ENCODE measurements at regions not wholly inside any gene's neighbourhood (a gene's known extent, or its start where the extent isn't known, plus 50 kb on each side); places are given as distances from the start of the nearest gene placed in this dataset.
A peak's percentile ranks its signal among the peaks of the same experiment; 100 is the strongest.
"Not testable (repeated sequence)": the region's sequence is repeated elsewhere in the genome, so short reads cannot be mapped to it uniquely, and the experiment has no call there.

DNA sequence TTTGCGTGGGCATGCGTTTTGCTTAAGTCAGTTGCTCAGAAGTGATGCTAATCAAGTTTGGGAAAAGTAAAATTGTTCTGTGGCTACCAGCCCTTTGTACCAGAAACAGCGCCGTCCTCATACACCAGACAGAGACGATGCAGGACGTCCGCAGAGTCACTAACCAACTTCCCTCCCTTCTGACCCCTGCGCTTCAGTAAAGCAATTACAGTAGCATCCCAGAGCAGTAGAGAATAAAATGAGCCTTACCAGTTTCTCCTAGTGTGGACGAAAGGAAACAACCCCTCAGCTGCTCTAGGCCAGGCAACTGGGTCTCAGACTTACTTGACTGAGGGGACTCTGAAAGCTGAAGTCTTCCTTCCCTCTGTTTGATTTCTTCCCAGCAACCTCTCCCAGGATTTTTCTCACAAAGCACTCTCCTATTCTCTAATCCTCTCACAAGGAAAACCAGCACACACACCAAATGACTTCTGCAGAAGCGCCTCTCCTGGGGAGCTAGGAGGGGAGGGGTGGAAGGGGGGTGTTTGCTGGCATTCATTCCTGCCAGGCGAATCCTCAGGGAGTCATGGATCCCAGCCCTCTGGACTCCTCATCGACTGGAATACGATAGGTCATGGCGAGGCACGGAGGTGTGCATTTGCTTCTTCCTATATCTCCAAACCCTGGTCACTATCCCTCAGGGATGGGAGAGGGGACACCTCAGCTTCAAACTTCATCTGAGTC, 56.0 kb upstream of the MID1 start:
- FAIRE-seq (no peak), DNase-seq (ENCODE audit: low spot score) (no peak)

- FAIRE-seq = no peak
- DNase-seq (ENCODE audit: low spot score) = no peak
Observed at GRCh38 chrX:10677490-10677889, 57.1 kb upstream of the MID1 start.

- FAIRE-seq = no peak
- no peak for DNase-seq (ENCODE audit: low spot score)
Observed at GRCh38 chrX:10679387-10679786, 59.0 kb upstream of the MID1 start.

- DNase-seq (ENCODE audit: low spot score) = no peak
- no peak for FAIRE-seq
Observed at GRCh38 chrX:10681167-10681566, 60.8 kb upstream of the MID1 start.

GRCh38 chrX:10683631-10684030, 63.2 kb upstream of the MID1 start:
- not testable (repeated sequence) for DNase-seq (ENCODE audit: low spot score); FAIRE-seq

DNA sequence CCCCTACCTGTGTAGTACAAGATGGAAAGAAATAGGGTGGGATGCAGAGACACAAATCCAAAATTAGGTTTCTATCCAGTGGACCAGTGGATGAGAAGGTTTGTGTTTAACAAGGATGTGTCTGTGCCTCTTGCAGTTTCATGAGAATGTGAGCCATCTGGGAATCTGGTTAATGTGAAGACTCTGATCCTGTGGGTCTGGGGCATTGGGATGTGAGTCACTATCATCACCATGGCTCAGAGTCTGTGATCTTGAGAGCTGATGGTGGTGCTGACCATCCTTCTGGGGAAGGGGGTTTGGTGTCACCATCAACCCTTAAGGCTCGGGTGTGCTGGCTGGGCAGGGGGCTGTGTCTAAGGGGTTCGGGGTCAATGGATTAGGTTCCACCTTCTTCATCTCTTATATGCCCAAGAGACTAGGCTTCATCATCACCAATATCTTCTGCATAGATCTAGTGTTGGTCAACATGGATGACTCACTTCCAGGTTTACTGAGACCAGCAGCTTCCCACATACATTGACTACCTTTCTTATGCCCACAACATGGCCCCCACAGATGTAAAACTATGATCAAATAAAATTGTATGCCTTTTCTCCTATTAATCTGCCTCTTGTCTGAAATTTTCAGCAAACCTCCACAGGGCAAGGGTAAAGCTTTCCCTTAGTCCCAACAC, 65.7 kb upstream of the MID1 start:
- no peak for DNase-seq (ENCODE audit: low spot score)
- FAIRE-seq = no peak

- not testable (repeated sequence) for DNase-seq (ENCODE audit: low spot score); FAIRE-seq
Observed at GRCh38 chrX:10691751-10692150, 71.4 kb upstream of the MID1 start.

DNA sequence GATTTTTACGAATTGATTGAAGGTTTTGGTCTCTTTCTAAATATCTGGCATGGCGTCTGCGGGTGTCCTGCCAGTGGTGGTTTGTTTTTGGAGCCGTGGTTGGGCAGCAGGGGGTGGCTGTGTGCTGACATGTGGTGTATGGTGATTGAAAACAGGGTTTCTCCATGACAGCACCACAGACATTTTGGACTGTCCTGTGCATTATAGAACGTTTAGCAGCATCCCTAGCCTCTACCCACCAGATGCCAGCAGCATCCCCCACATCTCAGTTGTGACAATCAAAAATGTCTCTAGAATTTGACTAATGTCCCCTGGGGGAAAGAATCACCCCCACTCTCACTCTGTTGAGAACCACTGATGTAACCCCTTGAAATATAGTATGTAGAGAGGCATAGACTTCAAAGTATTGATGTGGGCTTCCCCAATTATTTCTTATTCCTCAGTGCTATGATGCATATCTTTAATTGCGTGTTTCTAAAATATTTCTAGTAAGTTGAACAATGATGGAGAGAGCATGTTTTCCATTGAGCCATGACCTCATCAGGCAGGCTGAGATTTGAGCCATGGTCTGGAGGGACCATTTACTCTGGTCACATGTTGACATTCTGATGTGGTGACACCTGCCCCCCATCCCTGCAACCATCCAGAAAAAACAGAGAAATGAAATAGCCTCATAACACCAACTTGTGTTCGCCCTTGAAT, 77.4 kb upstream of the MID1 start:
- DNase-seq (ENCODE audit: low spot score) (no peak), FAIRE-seq (no peak)

DNA sequence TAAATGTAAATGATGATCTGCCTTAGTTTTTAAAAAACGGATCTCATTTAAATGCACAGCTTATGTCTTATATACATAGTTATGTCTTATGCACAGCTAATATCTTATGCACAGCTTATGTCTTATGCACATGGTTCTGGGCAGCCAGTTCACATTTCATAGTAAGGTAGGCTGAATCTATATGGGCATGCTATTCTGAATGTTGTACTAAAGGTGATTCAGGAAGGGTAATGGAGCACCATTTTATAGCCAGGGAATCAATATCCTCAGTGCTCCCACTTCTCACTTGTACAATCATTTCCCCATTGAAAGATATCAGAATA, 77.9 kb upstream of the MID1 start:
- DNase-seq (ENCODE audit: low spot score) (no peak), FAIRE-seq (no peak)

DNA sequence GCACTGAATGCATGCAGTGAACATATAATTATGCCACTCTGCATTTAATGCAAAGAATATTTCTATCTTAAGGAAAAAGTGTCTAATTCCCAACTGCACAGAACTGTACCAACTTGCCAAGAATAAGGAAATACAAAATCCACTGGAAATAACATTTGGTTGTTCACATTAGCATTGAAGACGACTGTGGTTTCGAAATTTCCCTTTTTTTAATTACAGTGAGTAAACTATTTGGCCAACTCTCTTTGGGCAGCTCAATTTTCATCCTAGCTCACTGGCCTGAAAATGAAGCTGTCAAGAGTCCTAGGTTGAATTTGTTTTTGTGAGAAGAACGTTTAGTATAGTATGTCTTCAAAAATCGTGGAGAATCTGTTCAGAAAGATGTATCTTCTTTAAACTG, 81.6 kb upstream of the MID1 start:
- FAIRE-seq (no peak), DNase-seq (ENCODE audit: low spot score) (no peak)

DNA sequence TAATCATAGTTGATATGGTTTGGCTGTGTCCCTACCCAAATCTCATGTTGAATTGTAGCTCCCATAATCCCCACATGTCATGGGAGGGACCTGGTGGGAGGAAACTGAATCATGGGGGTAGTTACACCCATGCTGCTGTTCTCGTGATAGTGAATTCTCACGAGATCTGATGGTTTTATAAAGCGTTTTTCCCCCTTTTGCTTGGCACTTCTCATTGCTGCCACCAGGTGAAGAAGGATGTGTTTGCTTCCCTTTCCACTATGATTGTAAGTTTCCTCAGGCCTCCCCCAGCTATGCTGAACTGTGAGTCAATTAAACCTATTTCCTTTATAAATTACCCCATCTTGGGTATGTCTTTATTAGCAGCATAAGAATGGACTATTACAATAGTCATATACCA, 86.0 kb upstream of the MID1 start:
- not testable (repeated sequence) for FAIRE-seq

DNA sequence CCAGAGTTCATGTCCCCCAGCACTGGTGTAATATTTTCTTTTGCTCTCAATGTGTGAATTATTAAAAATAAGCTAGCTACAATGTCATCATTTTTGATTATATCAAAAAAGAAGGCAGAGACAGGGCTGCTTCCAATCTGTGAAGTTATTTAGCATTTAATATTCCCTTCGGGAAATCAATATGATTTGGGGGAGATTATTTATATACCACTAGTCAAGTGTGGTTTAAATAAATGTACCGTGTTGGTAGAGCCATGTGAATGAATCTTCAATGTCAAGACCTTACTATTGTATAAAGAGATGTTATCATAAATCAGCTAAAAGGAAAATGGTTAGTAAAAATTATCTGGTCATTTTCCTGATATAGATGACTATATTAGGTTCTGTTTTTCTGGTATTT, 87.4 kb upstream of the MID1 start:
- no peak for FAIRE-seq
- DNase-seq (ENCODE audit: low spot score) = no peak

More for the DNA sequence above, 86.0 kb upstream of the MID1 start:
- not testable (repeated sequence) for DNase-seq (ENCODE audit: low spot score)

GRCh38 chrX:10709276-10709675, 88.9 kb upstream of the MID1 start:
- DNase-seq (ENCODE audit: low spot score) (no peak), FAIRE-seq (no peak)

- FAIRE-seq (no peak), DNase-seq (ENCODE audit: low spot score) (no peak)
Observed at GRCh38 chrX:10714531-10714930, 94.1 kb upstream of the MID1 start.

DNA sequence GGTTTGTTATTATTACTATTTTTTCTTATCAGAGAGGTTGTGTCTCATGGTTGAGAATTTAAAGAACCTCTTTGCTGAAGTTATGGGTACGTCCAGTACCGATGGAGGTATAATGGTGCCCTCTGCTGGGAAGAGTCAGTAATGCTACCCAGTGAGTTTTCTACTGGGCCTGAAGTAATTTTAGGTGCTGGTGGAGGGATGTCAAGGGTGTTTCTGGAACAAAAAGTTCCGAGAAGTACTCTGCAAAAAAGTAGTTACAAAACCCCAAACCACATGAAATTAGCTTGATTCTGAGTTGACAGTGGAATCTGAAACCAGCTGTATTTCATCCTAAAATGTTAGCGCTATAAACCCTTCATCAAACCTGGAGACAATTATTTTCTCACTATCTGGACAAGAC, 102.5 kb upstream of the MID1 start:
- peak; percentile 16 for DNase-seq (ENCODE audit: low spot score)
- no peak for FAIRE-seq

DNA sequence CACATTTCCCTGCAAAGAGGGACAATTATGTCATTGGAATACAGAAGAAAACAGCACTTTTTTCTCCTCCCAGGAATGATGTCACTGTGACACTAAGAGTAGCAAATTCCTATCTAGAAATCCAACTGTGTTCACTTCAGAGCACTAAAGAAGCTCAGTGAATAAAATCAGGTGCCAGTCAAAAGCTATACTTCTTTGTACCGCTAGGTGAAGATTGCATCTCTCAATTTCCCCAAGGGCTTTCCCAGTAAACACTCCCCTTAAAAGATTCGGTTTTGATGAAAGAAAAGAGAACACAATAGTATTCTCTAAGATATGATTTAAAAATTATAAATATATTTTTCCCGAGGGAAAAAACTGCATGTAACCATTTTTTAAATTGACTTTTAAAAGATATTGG, 104.7 kb upstream of the MID1 start:
- FAIRE-seq (no peak), DNase-seq (ENCODE audit: low spot score) (no peak)

DNA sequence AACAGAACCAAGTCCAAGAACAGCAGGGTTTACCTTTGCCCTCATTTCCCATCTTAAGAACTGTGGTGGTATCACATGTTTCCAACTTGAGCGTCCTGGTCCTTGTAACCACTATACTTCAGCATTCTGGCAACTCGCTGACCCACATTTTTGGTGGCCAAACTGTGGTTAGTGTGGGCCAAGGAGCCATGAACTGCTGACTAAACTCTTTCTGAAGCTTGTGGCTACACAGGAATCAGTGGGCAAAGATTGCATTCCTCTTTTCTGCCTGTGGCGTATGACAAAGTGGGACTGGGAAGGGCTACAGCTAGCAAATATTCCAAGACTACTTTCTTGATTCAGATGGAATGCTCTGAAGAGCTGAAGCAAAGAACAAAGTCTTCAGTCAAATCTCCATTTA, 106.3 kb upstream of the MID1 start:
- FAIRE-seq (no peak), DNase-seq (ENCODE audit: low spot score) (peak; percentile 19)

DNA sequence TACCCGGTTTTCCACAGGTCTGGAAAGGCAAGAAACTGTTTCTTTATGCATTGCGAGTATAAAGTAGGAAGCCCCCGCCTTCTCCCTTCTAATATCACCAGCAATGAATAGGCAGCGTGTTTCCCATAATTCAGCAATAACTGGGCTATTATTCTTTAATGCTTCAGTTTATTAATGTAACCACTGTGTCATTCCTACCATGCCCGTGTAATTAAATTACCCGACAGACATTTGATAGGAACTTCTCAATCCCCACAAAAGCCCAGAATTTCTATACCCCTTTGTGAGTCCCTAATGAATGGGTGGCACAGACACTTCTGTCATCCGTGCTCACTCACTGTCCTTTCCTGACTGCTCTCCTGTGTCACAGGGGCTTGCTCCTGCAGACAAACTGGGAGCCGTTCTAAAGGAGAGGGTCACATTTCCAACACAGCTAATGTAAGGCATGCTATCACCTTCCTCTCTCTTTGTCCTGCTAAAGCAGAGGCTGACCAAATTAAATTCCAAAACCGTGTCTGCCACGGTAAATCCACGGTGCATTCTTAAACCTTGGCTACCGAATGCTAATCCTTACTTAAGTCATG, 108.5 kb upstream of the MID1 start:
- FAIRE-seq (no peak), DNase-seq (ENCODE audit: low spot score) (no peak)

DNA sequence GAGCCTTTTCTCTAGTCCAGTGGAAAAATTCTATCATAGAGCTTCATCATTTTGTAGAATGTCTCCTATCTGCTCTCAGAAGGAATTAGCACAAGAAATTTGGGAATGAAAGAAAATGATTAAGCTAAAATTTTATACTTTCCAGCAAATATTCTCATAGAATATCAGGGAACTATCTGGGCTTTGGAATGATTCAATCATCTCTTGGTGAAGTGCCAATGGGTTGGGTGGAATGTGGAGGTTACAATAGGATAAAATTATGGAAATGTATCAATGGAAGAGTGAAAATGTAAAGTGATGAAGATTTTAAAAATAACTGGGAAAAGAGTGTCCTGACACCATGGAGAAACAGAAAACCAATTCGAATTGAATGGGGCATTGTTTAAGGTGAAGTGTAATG, 119.0 kb upstream of the MID1 start:
- no peak for FAIRE-seq

DNA sequence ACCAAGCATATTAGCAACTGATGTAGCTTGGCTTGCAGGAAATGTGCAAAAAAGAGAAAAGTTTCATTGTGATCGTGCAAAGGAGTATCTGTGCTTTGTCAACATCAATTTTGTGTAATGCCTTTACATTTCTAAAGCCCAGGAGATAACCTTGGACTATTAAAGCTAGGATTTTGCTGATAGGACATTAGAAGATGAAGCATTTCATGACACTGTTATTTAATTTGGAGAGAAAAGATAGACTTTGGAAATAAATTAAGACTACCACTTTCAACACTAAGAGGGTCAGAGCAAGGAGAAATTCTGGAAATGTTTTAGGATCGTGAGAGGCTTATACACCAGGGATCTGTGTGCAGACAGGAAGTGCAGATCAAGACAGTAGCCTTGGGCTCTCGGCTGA, 120.6 kb upstream of the MID1 start:
- FAIRE-seq (no peak), DNase-seq (ENCODE audit: low spot score) (no peak)

More for the DNA sequence above, 119.0 kb upstream of the MID1 start:
- DNase-seq (ENCODE audit: low spot score) = no peak

DNA sequence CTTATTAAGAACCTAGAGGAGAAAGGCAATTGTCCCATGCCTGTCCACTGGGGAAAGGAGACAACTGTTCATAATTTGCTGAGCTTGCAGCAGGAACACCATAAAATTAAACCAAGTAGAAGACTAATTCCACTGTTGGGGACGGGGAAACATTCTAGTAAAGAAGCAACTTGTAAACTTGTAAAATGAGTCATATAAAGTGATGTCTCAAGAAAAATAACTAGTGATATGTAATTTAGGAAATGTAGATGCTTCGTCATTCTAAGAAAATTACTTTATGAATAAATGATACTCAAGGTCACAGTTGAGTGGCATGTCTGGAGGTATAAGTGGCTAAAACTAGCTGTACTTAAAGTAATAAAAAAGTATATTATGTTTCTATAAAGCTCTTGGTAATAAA, 121.2 kb upstream of the MID1 start:
- no peak for FAIRE-seq
- DNase-seq (ENCODE audit: low spot score) = no peak

GRCh38 chrX:10743476-10743875, 123.1 kb upstream of the MID1 start:
- no peak for DNase-seq (ENCODE audit: low spot score)
- FAIRE-seq = no peak

Data from urothelium cell line (cell line).